A673 (cell line): ENCODE measurements at regions not wholly inside any gene's neighbourhood (a gene's known extent, or its start where the extent isn't known, plus 50 kb on each side); places are given as distances from the start of the nearest gene placed in this dataset.

Experiments
- BruUV-seq: library from RNA; stranded (reverse); fragments of 400-500 nt; replicated peaks from 2 replicates; lab custom pipeline; 2021; lab: Mats Ljungman, UMichigan
- CTCF ChIA-PET: fragments of 300-600 bp; sonication (Branson Sonifier 250); formaldehyde crosslinking; loops from one replicate; lab custom pipeline; 2022; ENCODE audit warnings: antibody characterized with exemption; lab: Charles Lee
- POLR2A ChIA-PET: fragments of 300-600 bp; sonication (Branson Sonifier 250); formaldehyde crosslinking; loops from one replicate; lab custom pipeline; 2022; ENCODE audit warnings: antibody characterized with exemption; ENCODE audit not compliant: low non-redundant PET; lab: Charles Lee
- DNase-seq: peaks from one replicate; pipeline ENCODE4 v3.0.0-alpha.2; 2015; ENCODE audit warnings: low spot score
- H3K27ac ChIP-seq: fragments of 200-600 bp; sonication (generic); 2 replicates; pipeline ENCODE4 v1.5.1; 2016; ENCODE audit warnings: mixed run types, low read depth, mild to moderate bottlenecking, mixed read lengths, antibody characterized with exemption, low read length; ENCODE audit not compliant: poor library complexity, severe bottlenecking
- H3K27me3 ChIP-seq: fragments of 200-600 bp; sonication (generic); replicated peaks from 2 replicates; pipeline ENCODE4 v1.6.1; 2017; ENCODE audit warnings: mixed run types, low read depth, mild to moderate bottlenecking, mixed read lengths, antibody characterized with exemption, low read length; ENCODE audit not compliant: insufficient read depth, poor library complexity
- H3K36me3 ChIP-seq: fragments of 200-600 bp; sonication (generic); 2 replicates; pipeline ENCODE4 v1.6.1; 2016; ENCODE audit warnings: mixed run types, mild to moderate bottlenecking, mixed read lengths, antibody characterized with exemption, low read length; ENCODE audit not compliant: insufficient read depth, poor library complexity, severe bottlenecking
- H3K4me1 ChIP-seq: fragments of 200-600 bp; sonication (generic); 2 replicates; pipeline ENCODE4 v1.6.1; 2017; ENCODE audit warnings: mixed run types, mild to moderate bottlenecking, mixed read lengths, antibody characterized with exemption, low read length; ENCODE audit not compliant: insufficient read depth, poor library complexity, severe bottlenecking
- H3K4me3 ChIP-seq: fragments of 200-600 bp; sonication (generic); 2 replicates; pipeline ENCODE4 v1.5.1; 2016; ENCODE audit warnings: low read depth, mixed run types, mild to moderate bottlenecking, mixed read lengths, low read length; ENCODE audit not compliant: poor library complexity, severe bottlenecking
- H3K9me3 ChIP-seq: fragments of 200-600 bp; sonication (generic); 2 replicates; pipeline ENCODE4 v1.6.1; 2016; ENCODE audit warnings: mixed run types, low read depth, mild to moderate bottlenecking, mixed read lengths, antibody characterized with exemption, low read length; ENCODE audit not compliant: poor library complexity, severe bottlenecking
- EZH2 ChIP-seq: fragments of 200-600 bp; sonication (generic); IDR thresholded peaks from 2 replicates; pipeline ENCODE4 v1.6.1; 2017; ENCODE audit warnings: borderline replicate concordance, low read depth, mild to moderate bottlenecking, mixed read lengths, antibody characterized with exemption, low read length; ENCODE audit not compliant: poor library complexity, severe bottlenecking
- intact Hi-C: fragments of 100-400 bp; cut with micrococcal nuclease; formaldehyde crosslinking; loops from one replicate; pipeline ENCODE4 v1.10.0; 2022; ENCODE audit not compliant: unreplicated experiment
- TF ChIP-seq, protein P1 (sequence below): fragments of 300-800, 200-600 bp; sonication (generic); conservative IDR thresholded peaks from 2 replicates; pipeline ENCODE4 v1.5.1; 2017; ENCODE audit warnings: low read depth, mild to moderate bottlenecking, antibody characterized with exemption, low read length, moderate library complexity, mixed read lengths

GRCh38 chr5:124998520-124998919, 252.1 kb upstream of the ZNF608 start:
- no peak for DNase-seq
- CTCF ChIA-PET: no interaction called here
- no peak for TF ChIP-seq EZH2
- TF ChIP-seq, protein P1, sequence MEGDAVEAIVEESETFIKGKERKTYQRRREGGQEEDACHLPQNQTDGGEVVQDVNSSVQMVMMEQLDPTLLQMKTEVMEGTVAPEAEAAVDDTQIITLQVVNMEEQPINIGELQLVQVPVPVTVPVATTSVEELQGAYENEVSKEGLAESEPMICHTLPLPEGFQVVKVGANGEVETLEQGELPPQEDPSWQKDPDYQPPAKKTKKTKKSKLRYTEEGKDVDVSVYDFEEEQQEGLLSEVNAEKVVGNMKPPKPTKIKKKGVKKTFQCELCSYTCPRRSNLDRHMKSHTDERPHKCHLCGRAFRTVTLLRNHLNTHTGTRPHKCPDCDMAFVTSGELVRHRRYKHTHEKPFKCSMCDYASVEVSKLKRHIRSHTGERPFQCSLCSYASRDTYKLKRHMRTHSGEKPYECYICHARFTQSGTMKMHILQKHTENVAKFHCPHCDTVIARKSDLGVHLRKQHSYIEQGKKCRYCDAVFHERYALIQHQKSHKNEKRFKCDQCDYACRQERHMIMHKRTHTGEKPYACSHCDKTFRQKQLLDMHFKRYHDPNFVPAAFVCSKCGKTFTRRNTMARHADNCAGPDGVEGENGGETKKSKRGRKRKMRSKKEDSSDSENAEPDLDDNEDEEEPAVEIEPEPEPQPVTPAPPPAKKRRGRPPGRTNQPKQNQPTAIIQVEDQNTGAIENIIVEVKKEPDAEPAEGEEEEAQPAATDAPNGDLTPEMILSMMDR: no peak
- POLR2A ChIA-PET: no interaction called here
- intact Hi-C loops: no loop called here
- Histone ChIP-seq H3K27me3 (no peaks in the 10 kb centered on the region), H3K4me3 (no peak overlapping the region), H3K27ac (no peak overlapping the region), H3K9me3 (no peaks in the 10 kb centered on the region), H3K4me1 (peaks cover 7% of the 10 kb centered on the region), H3K36me3 (no peaks in the 10 kb centered on the region)
- no TSS peak for BruUV-seq

- no peak for TF ChIP-seq EZH2
- TF ChIP-seq, protein P1: no peak
- ChIA-PET CTCF (no interaction called here), POLR2A (no interaction called here)
- Histone ChIP-seq H3K4me1 (peaks cover 17% of the 10 kb centered on the region), H3K4me3 (no peak overlapping the region), H3K27ac (no peak overlapping the region), H3K9me3 (no peaks in the 10 kb centered on the region), H3K36me3 (no peaks in the 10 kb centered on the region), H3K27me3 (no peaks in the 10 kb centered on the region)
- no TSS peak for BruUV-seq
- no peak for DNase-seq
- intact Hi-C loops: loop anchor here (10.0 kb wide), 1 partner anchor 482 kb away; no protein-coding TSS in a partner anchor
These were observed 256.5 kb upstream of the ZNF608 start for GRCh38 chr5:125002727-125003598.

- no peak overlapping the region for H3K4me3 ChIP-seq
- H3K9me3 ChIP-seq: no peaks in the 10 kb centered on the region
- H3K27me3 ChIP-seq: peaks cover 7% of the 10 kb centered on the region
- no peak for DNase-seq
- CTCF ChIA-PET: no interaction called here
- H3K4me1 ChIP-seq: peaks cover 17% of the 10 kb centered on the region
- no peaks in the 10 kb centered on the region for H3K36me3 ChIP-seq
- POLR2A ChIA-PET: no interaction called here
- BruUV-seq: no TSS peak
- no peak overlapping the region for H3K27ac ChIP-seq
- TF ChIP-seq EZH2: no peak
- intact Hi-C loops: loop anchor here (10.0 kb wide), 1 partner anchor 481 kb away; no protein-coding TSS in a partner anchor
These were observed 257.6 kb upstream of the ZNF608 start for GRCh38 chr5:125004009-125004408.
